AG09319 (cell line): ENCODE measurements at regions not wholly inside any gene's neighbourhood (a gene's known extent, or its start where the extent isn't known, plus 50 kb on each side); places are given as distances from the start of the nearest gene placed in this dataset.

Source experiments
- DNase-seq: peaks from one replicate; pipeline ENCODE4 v3.0.0-alpha.2; 2010; ENCODE audit warnings: low read depth; ENCODE audit errors: extremely low read depth
- TF ChIP-seq, protein P1 (sequence below): IDR thresholded peaks from 2 replicates; pipeline ENCODE4 v1.5.1; 2011; ENCODE audit warnings: low read depth, mild to moderate bottlenecking, inconsistent platforms, low read length, moderate library complexity

GRCh38 chr4:132824761-132825160, 324.3 kb upstream of the PCDH10 start:
- TF ChIP-seq, protein P1, sequence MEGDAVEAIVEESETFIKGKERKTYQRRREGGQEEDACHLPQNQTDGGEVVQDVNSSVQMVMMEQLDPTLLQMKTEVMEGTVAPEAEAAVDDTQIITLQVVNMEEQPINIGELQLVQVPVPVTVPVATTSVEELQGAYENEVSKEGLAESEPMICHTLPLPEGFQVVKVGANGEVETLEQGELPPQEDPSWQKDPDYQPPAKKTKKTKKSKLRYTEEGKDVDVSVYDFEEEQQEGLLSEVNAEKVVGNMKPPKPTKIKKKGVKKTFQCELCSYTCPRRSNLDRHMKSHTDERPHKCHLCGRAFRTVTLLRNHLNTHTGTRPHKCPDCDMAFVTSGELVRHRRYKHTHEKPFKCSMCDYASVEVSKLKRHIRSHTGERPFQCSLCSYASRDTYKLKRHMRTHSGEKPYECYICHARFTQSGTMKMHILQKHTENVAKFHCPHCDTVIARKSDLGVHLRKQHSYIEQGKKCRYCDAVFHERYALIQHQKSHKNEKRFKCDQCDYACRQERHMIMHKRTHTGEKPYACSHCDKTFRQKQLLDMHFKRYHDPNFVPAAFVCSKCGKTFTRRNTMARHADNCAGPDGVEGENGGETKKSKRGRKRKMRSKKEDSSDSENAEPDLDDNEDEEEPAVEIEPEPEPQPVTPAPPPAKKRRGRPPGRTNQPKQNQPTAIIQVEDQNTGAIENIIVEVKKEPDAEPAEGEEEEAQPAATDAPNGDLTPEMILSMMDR = no peak
- DNase-seq = no peak

- TF ChIP-seq, protein P1 = no peak
Observed at GRCh38 chr4:132827522-132827921, 321.6 kb upstream of the PCDH10 start.

DNA sequence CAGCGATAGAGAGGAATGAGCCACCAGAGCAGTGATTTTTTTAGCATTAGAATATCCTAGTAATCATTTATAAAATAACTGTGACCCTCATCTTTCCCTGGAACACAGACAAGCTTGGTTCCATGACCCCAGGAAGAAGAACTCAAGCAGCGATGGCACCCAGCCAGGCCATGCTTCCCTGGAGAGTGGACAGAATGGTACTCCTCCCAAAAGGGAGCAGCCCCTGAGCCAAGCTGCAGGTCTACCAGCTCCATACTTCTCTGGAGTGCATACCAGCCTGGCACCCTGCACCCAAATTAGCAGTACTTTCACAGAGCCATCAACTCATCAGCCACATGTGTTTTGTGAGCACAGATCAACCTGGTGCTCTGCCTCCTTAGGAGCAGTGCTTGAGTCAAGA, 310.9 kb upstream of the PCDH10 start:
- TF ChIP-seq, protein P1 = no peak

More at GRCh38 chr4:132827522-132827921, 321.6 kb upstream of the PCDH10 start:
- no peak for DNase-seq

DNA sequence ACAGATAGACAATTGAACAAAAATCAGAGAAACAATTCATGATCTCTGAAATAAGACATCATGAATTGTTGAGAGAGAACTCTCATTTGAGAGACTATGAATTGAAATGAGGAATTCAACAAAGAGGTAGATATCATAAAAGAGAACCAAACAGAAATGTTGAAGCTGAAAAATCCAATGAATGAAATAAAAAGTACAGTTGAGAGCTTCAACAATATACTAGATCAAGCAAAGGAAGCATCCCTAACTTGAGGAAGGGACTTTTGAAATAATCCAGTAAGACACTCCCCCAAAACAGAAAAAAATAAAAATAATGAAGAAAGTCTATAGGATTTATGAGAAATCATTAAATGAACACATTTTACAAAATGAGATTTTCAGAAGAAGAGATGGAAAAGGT, 310.0 kb upstream of the PCDH10 start:
- DNase-seq = no peak
- TF ChIP-seq, protein P1 = no peak

More for the DNA sequence above, 310.9 kb upstream of the PCDH10 start:
- no peak for DNase-seq

DNA sequence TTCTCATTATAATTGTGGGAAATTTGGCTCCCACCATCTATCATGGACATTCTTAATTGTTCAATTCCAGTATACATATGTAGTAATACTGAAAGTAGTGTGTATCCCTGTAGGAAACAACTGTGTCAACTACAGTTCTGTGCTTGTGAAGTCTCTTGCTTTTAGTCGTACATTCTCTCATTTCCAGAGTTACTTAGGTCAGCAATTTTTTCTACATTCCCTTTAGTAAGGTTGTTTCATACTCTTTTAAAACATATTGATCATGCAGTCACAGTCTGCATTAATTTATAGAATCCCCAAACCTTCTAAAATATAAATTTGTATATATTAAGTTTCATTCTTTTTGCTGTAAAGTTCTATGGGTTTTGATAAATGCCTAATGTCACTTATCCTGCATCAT, 289.2 kb upstream of the PCDH10 start:
- TF ChIP-seq, protein P1 = no peak
- no peak for DNase-seq

GRCh38 chr4:132860976-132861375, 288.1 kb upstream of the PCDH10 start:
- TF ChIP-seq, protein P1 = no peak
- DNase-seq = no peak

- TF ChIP-seq, protein P1 = no peak
- no peak for DNase-seq
Observed at GRCh38 chr4:132863619-132864018, 285.5 kb upstream of the PCDH10 start.

DNA sequence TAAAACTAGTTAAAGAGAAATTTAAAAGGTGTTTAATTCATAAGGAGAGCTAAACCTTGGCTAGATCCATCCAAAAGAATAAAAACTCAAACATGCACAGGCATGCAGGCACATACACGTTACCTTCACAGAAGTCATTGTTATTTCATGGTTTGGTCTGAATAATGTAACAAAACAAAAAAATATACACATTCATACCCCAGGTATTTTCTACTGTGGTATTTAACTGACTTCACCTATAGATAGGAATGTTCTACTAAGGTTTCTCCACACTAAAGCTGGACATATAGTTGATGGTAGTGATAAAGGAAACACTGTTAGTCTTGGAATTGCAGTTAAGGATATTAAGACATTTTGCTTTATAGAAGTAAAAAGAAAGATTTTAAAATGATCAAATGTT, 283.6 kb upstream of the PCDH10 start:
- TF ChIP-seq, protein P1 = no peak
- DNase-seq = no peak
